ENCODE measurements at regions not wholly inside any gene's neighbourhood (a gene's known extent, or its start where the extent isn't known, plus 50 kb on each side); places are given as distances from the start of the nearest gene placed in this dataset.

GRCh38 chr19:28333909-28334308, 879.0 kb downstream of the UQCRFS1 start:
- 82 to 92% methylated on average over 3 to 4 of the region's 5 CpGs for WGBS, 2 experiments (ENCODE audit: insufficient coverage in 2 of 2)

DNA sequence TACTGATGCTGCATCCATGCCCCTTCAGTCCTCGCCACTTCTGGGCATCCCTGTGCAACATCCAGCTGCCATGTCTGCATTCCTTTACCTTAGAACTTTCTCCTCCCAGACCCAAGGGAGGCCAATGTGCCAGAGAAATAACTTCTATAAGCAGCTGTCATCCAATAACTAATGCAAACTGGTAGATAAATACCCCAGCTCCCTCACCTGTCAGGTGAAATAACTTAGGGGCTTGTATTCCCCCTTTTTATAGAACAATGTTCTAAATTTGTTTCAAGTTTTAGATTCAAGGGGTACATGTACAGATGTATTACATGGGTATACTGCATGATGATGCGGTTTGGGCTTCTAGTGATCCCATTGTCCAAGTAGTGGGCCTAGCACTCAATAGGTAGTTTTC, 880.1 kb downstream of the UQCRFS1 start:
- Histone ChIP-seq H3K9me3 (ENCODE audit: control insufficient read depth, low read length) (no peaks in the 10 kb centered on the region), H3K4me3 (ENCODE audit: extremely low read depth, insufficient read depth, low read length, poor library complexity, severe bottlenecking) (no peak overlapping the region), H3K36me3 (ENCODE audit: control insufficient read depth, insufficient read depth, low read length) (no peaks in the 10 kb centered on the region), H3K4me1 (ENCODE audit: control insufficient read depth, insufficient read depth, low read length, poor library complexity, severe bottlenecking) (no peaks in the 10 kb centered on the region), H3K27ac (ENCODE audit: low read depth, low read length, severe bottlenecking) (no peak overlapping the region)
- WGBS, 2 experiments (ENCODE audit: insufficient coverage in 2 of 2): 100% methylated on average over 1 to 2 of the region's 2 CpGs

More at GRCh38 chr19:28333909-28334308, 879.0 kb downstream of the UQCRFS1 start:
- Histone ChIP-seq H3K27ac (ENCODE audit: low read depth, low read length, severe bottlenecking) (no peak overlapping the region), H3K9me3 (ENCODE audit: control insufficient read depth, low read length) (no peaks in the 10 kb centered on the region), H3K4me1 (ENCODE audit: control insufficient read depth, insufficient read depth, low read length, poor library complexity, severe bottlenecking) (no peaks in the 10 kb centered on the region), H3K36me3 (ENCODE audit: control insufficient read depth, insufficient read depth, low read length) (no peaks in the 10 kb centered on the region), H3K4me3 (ENCODE audit: extremely low read depth, insufficient read depth, low read length, poor library complexity, severe bottlenecking) (no peak overlapping the region)

GRCh38 chr19:28332351-28332750, 880.6 kb downstream of the UQCRFS1 start:
- no peaks in the 10 kb centered on the region for H3K9me3 ChIP-seq (ENCODE audit: control insufficient read depth, low read length)
- no peak overlapping the region for H3K4me3 ChIP-seq (ENCODE audit: extremely low read depth, insufficient read depth, low read length, poor library complexity, severe bottlenecking)
- H3K27ac ChIP-seq (ENCODE audit: low read depth, low read length, severe bottlenecking): no peak overlapping the region
- WGBS, 2 experiments (ENCODE audit: insufficient coverage in 2 of 2): 88 to 96% methylated on average over 3 of the region's 3 CpGs
- H3K4me1 ChIP-seq (ENCODE audit: control insufficient read depth, insufficient read depth, low read length, poor library complexity, severe bottlenecking): no peaks in the 10 kb centered on the region
- H3K36me3 ChIP-seq (ENCODE audit: control insufficient read depth, insufficient read depth, low read length): no peaks in the 10 kb centered on the region

DNA sequence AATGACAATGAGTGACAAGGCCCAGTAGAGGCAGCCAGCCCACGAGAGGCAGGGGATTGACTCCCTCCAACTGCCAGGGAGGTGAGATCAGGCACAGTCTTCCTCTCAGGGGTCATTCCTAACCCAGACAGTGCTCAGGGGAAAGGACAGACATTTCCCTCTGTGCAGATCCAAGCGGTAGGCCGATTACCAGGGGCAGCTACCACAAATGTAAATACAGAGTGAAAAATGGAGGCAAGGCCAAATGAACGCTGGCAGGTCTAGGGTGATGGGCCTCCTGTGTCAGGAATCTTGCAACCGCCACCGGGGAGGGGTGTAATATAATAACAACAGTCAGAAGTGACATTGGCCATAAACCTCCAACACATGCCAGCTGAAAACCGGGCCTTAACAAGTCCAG, 881.4 kb downstream of the UQCRFS1 start:
- Histone ChIP-seq H3K36me3 (ENCODE audit: control insufficient read depth, insufficient read depth, low read length) (no peaks in the 10 kb centered on the region), H3K9me3 (ENCODE audit: control insufficient read depth, low read length) (no peaks in the 10 kb centered on the region), H3K27ac (ENCODE audit: low read depth, low read length, severe bottlenecking) (no peak overlapping the region), H3K4me3 (ENCODE audit: extremely low read depth, insufficient read depth, low read length, poor library complexity, severe bottlenecking) (no peak overlapping the region), H3K4me1 (ENCODE audit: control insufficient read depth, insufficient read depth, low read length, poor library complexity, severe bottlenecking) (no peaks in the 10 kb centered on the region)
- 90 to 100% methylated on average over 1 to 4 of the region's 7 CpGs for whole genome bisulfite sequencing, 2 experiments (ENCODE audit: insufficient coverage in 2 of 2)

GRCh38 chr19:28330831-28331230, 882.1 kb downstream of the UQCRFS1 start:
- no peaks in the 10 kb centered on the region for H3K4me1 ChIP-seq (ENCODE audit: control insufficient read depth, insufficient read depth, low read length, poor library complexity, severe bottlenecking)
- no peaks in the 10 kb centered on the region for H3K9me3 ChIP-seq (ENCODE audit: control insufficient read depth, low read length)
- H3K27ac ChIP-seq (ENCODE audit: low read depth, low read length, severe bottlenecking): no peak overlapping the region
- H3K4me3 ChIP-seq (ENCODE audit: extremely low read depth, insufficient read depth, low read length, poor library complexity, severe bottlenecking): no peak overlapping the region
- H3K36me3 ChIP-seq (ENCODE audit: control insufficient read depth, insufficient read depth, low read length): no peaks in the 10 kb centered on the region
- WGBS, 2 experiments (ENCODE audit: insufficient coverage in 2 of 2): 71% methylated on average over 1 of the region's 1 CpG; no CpG with 5 or more reads in 1 of the 2 experiments

- 92 to 95% methylated on average over 4 of the region's 4 CpGs for whole genome bisulfite sequencing, 2 experiments (ENCODE audit: insufficient coverage in 2 of 2)
- no peak overlapping the region for H3K27ac ChIP-seq (ENCODE audit: low read depth, low read length, severe bottlenecking)
- no peaks in the 10 kb centered on the region for H3K4me1 ChIP-seq (ENCODE audit: control insufficient read depth, insufficient read depth, low read length, poor library complexity, severe bottlenecking)
- no peaks in the 10 kb centered on the region for H3K36me3 ChIP-seq (ENCODE audit: control insufficient read depth, insufficient read depth, low read length)
- no peak overlapping the region for H3K4me3 ChIP-seq (ENCODE audit: extremely low read depth, insufficient read depth, low read length, poor library complexity, severe bottlenecking)
- H3K9me3 ChIP-seq (ENCODE audit: control insufficient read depth, low read length): no peaks in the 10 kb centered on the region
Observed at GRCh38 chr19:28329429-28329828, 883.5 kb downstream of the UQCRFS1 start.

DNA sequence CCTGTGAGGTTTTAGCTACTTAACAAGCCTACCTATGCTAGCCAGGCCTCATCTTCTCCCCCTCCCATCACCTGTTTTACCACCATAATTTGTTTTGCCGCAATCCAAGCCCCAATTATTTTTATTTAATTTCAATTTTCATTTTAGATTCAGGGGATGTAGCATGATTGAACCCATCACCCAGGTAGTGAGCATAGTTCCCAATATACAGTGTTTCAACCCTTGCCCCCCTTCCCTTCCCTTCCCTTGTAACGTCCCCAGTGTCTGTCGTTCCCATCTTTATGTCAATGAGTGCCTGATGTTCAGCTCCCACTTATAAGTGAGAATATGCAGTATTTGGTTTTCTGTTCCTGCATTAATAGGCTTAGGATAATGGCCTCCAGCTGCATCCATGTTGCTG, 885.0 kb downstream of the UQCRFS1 start:
- Histone ChIP-seq H3K9me3 (ENCODE audit: control insufficient read depth, low read length) (no peaks in the 10 kb centered on the region), H3K27ac (ENCODE audit: low read depth, low read length, severe bottlenecking) (no peak overlapping the region), H3K4me1 (ENCODE audit: control insufficient read depth, insufficient read depth, low read length, poor library complexity, severe bottlenecking) (no peaks in the 10 kb centered on the region), H3K4me3 (ENCODE audit: extremely low read depth, insufficient read depth, low read length, poor library complexity, severe bottlenecking) (no peak overlapping the region), H3K36me3 (ENCODE audit: control insufficient read depth, insufficient read depth, low read length) (no peaks in the 10 kb centered on the region)
- WGBS, 2 experiments (ENCODE audit: insufficient coverage in 2 of 2): no CpG with 5 or more reads among the region's 3 CpGs

- Histone ChIP-seq H3K27ac (ENCODE audit: low read depth, low read length, severe bottlenecking) (no peak overlapping the region), H3K4me1 (ENCODE audit: control insufficient read depth, insufficient read depth, low read length, poor library complexity, severe bottlenecking) (no peaks in the 10 kb centered on the region), H3K4me3 (ENCODE audit: extremely low read depth, insufficient read depth, low read length, poor library complexity, severe bottlenecking) (no peak overlapping the region), H3K36me3 (ENCODE audit: control insufficient read depth, insufficient read depth, low read length) (no peaks in the 10 kb centered on the region), H3K9me3 (ENCODE audit: control insufficient read depth, low read length) (no peaks in the 10 kb centered on the region)
- 77 to 81% methylated on average over 3 of the region's 4 CpGs for WGBS, 2 experiments (ENCODE audit: insufficient coverage in 2 of 2)
Observed at GRCh38 chr19:28326746-28327145, 886.2 kb downstream of the UQCRFS1 start.

GRCh38 chr19:28324275-28325060, 888.5 kb downstream of the UQCRFS1 start:
- Histone ChIP-seq H3K4me3 (ENCODE audit: extremely low read depth, insufficient read depth, low read length, poor library complexity, severe bottlenecking) (no peak overlapping the region), H3K36me3 (ENCODE audit: control insufficient read depth, insufficient read depth, low read length) (no peaks in the 10 kb centered on the region), H3K4me1 (ENCODE audit: control insufficient read depth, insufficient read depth, low read length, poor library complexity, severe bottlenecking) (no peaks in the 10 kb centered on the region), H3K27ac (ENCODE audit: low read depth, low read length, severe bottlenecking) (no peak overlapping the region), H3K9me3 (ENCODE audit: control insufficient read depth, low read length) (no peaks in the 10 kb centered on the region)
- 73 to 84% methylated on average over 2 to 5 of the region's 5 CpGs for WGBS, 2 experiments (ENCODE audit: insufficient coverage in 2 of 2)

DNA sequence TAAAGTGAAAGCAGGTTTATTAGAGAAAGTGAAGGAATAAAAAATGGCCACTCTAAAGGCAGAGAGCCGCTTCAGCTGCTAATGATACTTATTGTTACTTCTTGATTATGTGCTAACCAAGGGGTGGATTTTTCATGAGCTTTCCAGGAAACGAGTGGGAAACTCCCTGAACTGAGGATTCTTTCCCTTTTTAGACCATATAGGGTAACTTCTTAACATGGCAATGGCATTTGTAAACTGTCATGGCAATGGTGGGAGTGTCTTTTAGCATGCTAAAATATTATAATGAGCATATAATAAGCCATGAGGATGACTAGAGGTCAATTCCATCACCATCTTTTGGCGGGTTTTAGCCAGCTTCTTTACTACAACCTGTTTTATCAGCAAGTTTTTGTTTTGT, 890.0 kb downstream of the UQCRFS1 start:
- H3K9me3 ChIP-seq (ENCODE audit: control insufficient read depth, low read length): no peaks in the 10 kb centered on the region
- no peak overlapping the region for H3K27ac ChIP-seq (ENCODE audit: low read depth, low read length, severe bottlenecking)
- no peaks in the 10 kb centered on the region for H3K36me3 ChIP-seq (ENCODE audit: control insufficient read depth, insufficient read depth, low read length)
- 100% methylated on average over 1 of the region's 3 CpGs for WGBS, 2 experiments (ENCODE audit: insufficient coverage in 2 of 2)
- no peaks in the 10 kb centered on the region for H3K4me1 ChIP-seq (ENCODE audit: control insufficient read depth, insufficient read depth, low read length, poor library complexity, severe bottlenecking)
- no peak overlapping the region for H3K4me3 ChIP-seq (ENCODE audit: extremely low read depth, insufficient read depth, low read length, poor library complexity, severe bottlenecking)

- H3K27ac ChIP-seq (ENCODE audit: low read depth, low read length, severe bottlenecking): no peak overlapping the region
- 82 to 89% methylated on average over 3 to 4 of the region's 4 CpGs for WGBS, 2 experiments (ENCODE audit: insufficient coverage in 2 of 2)
- no peaks in the 10 kb centered on the region for H3K36me3 ChIP-seq (ENCODE audit: control insufficient read depth, insufficient read depth, low read length)
- H3K9me3 ChIP-seq (ENCODE audit: control insufficient read depth, low read length): no peaks in the 10 kb centered on the region
- no peak overlapping the region for H3K4me3 ChIP-seq (ENCODE audit: extremely low read depth, insufficient read depth, low read length, poor library complexity, severe bottlenecking)
- H3K4me1 ChIP-seq (ENCODE audit: control insufficient read depth, insufficient read depth, low read length, poor library complexity, severe bottlenecking): no peaks in the 10 kb centered on the region
Observed at GRCh38 chr19:28322491-28322890, 890.5 kb downstream of the UQCRFS1 start.

Measured in mesodermal cell (in vitro differentiated cells).